ENCODE measurements at regions not wholly inside any gene's neighbourhood (a gene's known extent, or its start where the extent isn't known, plus 50 kb on each side); places are given as distances from the start of the nearest gene placed in this dataset.
"Not testable (repeated sequence)": the region's sequence is repeated elsewhere in the genome, so short reads cannot be mapped to it uniquely, and the experiment has no call there.

DNA sequence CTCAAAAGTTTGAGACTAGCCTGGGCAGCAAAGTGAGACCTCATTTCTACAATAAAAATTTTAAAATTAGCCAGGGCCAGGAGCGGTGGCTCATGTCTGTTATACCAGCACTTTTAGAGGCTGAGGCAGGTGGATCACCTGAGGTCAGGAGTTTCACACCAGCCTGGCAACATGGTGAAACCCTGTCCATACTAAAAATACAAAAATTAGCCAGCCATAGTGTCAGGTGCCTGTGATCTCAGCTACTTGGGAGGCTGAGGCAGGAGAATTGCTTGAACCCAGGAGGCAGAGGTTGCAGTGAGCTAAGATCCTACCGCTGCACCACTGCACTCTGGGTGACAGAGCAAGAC, 85.1 kb upstream of the MAP4 start:
- DNase-seq = not testable (repeated sequence)

DNA sequence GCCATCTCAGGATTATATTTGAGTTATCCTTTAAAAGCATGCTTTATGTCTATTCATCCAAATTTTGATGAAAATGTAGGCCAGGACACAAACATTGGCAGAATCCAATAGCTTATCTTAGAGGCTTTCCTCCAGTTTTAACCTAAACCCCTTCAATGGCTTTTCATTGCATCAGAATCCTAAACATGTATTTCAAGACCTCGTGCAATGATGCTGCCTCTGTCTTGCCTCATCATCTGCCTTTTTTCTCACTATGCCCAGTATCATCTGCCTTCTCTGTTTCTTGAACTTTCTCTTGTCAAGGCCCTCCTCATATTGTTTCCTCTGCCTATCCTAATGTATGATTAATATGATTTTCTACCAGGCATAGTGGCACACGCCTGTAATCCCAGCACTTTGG, 76.1 kb upstream of the MAP4 start:
- DNase-seq = no peak

DNA sequence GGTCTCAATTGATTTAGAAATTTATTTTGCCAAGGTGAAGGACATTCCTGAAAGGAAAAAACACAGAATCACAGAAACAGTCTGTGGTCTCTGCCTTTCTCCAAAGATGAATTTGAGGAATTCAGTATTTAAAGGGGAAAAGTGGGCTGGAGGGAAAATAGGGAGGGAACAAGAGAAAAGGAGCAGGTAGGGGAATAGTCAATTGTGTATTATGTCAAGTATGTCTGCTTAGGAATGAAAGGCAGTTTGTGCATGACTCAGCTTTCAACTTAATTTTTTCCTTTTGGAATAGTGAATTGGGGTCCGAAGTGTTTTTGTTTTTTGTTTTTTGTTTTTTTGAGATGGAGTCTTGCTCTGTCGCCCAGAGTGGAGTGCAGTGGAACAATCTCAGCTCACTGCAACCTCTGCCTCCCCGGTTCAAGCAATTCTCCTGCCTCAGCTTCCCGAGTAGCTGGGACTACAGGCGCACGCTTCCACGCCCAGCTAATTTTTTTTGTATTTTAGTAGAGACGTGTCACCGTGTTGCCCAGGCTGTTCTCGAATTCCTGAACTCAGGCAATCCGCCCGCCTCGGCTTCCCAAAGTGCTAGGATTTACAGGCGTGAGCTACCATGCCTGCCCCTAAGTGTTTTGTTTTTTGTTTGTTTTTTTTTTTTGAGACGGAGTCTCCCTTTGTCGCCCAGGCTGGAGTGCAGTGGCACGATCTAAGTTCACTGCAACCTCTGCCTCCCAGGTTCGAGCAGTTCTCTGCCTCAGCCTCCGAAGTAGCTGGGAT, 74.1 kb upstream of the MAP4 start:
- DNase-seq = no peak

DNA sequence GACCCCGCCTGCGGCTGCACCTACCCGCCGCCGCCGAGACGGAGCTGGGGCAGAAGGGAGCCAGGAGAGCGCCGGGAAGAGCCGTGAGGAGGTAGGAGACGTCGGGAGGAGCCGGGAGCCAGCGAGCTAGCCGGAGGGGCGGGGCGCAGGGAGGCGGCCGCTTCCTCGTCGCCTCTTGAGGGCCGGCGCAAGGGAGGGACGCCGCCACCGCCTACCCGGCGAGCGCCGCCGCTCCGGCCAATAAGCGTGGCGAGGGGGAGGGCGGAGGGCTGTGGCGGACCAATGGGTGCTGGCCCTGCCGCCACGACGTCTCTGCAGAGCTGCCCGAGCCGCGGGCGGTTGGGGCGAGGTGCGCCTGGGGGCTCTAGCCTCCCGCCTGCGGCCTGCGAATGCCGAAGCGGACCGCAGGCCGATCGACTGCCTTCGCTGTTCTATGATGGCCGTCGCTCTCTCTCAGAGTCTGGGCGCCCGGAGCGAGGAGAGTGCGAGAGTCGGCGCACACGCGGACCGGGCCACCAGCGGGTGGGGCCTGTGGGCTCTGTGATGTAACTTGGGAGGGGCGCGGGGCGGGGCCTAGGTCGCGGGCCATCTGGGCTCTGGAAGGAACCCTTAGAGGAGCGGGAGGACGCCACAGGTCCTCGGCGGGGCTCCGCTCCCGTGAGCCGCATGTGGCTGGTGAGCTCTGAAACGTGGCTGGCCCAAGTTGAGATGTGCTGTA, 72.7 kb upstream of the MAP4 start:
- DNase-seq = peak; percentile 95

DNA sequence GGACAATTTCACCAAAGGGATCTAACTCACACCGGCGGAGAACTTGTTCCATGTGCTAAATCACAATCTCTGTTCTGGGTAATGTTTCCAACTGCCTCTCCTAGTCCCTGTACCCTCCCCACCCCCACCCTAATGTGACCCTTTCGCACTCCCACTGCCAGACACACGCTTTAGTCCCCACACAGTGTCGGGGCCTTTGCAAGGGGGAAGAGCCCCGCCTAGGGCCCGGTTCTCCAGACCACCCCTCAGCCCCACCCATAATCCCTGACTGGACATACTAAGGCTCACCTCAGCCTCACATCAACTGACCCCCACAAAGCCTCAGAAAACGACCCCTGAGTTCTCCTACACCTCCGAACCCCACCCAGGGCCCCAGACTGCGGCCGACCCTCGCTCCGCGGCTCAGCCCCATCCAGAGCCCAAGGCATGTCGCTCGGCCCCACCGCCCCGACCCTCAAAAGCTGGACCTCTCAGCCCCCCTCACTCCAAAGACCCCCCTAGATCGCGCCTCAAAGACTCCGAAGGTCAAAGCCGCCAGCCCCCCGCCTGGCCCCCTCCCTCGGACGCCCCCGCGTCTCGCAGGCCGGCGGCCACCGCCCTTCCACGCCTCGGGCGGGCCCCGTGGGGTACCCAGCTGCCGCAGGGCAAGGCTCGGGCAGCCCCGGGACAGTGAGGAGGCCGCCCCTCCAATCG, 72.0 kb upstream of the MAP4 start:
- no peak for DNase-seq

DNA sequence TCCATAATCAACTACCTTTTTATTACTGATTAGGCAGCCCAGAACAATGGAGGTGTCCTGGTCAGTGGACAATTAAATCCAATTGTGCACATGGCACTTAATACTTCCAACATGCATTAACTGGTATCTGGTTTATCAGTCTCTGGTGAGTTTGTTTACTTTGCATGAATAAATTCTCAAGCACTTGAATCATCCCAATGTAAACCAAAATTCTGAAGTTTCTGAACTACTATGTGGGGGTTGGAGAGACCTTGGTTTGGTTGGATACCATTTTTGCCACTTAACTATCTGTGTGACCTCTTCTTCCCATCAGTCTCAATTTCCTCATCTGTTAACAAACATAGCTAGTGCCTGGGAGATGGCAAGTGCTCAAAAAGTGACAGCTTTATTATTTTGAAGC, 70.5 kb upstream of the MAP4 start:
- no peak for DNase-seq

DNA sequence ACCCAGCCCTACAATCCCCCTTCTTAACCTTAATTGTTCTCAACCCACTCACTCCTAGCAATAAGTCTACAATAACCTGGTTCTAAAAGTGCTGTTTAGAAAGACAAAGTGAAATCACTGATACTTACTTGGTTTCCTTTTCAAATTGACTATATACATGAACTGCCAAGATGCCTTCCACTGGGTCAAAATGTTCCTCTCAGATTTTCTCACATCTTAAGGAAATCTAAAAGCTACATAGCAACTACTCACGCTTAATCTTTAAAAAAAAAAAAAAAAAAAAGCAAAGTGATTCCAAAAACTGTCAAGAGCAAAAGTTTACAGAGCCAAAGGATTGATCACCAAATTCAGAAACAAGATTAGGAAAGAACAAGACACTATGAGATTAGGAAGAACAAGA, 68.7 kb upstream of the MAP4 start:
- DNase-seq = no peak

DNA sequence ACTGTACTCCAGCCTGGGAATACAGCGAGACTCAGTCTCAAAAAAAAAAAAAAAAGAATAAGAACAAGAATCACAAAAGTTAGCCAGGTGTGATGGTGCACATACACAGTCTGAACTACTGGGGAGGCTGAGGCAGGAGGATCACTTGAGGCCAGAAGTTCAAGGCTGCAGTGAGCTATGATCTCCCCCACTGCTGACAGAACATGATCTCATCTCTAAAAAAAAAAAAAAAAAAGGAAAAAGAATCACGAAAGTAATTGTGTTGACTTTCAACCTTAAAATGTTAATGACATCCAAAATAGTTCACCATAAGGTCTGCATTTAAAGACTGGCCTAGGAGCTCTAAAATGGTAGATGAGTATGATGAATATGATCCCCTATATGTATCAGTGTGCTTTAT, 68.0 kb upstream of the MAP4 start:
- no peak for DNase-seq

DNA sequence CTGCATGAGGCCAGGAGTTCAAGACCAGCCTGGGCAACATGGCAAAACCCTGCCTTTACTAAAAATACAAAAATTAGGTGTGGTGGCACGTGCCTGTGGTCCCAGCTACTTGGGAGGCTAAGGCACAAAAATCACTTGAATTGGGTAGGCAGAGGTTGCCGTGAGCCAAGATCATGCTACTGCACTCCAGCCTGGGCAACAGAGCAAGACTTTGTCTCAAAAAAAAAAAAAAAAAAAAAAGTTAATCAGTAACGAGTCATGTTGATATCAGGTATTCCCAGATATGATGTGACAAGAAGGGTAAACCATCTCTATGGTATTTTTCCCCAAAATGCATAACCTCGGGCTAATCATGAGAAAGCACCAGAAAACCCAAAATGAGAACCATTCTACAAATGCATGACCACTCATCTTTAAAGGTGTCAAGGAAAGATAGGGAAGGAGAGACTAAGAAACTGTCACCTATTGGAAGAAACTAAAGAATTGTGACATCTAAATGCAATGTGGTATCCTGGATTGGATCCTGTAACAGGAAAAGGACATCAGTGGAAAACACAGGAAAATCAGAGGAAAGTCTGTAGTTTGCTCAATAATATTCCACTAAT, 66.5 kb upstream of the MAP4 start:
- DNase-seq = no peak

DNA sequence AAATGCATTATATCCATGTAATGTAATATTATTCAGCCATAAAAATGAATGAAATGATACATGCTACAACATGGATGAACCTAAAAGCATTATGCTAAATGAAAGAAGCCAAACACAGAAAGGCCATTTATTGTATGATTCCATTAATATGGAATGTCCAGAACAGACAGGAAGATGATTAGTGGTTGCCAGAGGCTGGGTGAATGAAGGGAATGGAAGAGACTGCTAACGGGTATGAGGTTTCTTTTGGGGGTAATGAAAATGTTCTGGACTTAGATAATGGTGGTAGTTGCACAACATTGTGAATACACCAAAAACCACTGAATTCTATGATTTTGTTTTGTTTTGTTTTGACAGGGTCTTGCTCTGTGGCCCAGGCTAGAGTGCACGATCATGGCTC, 61.6 kb upstream of the MAP4 start:
- no peak for DNase-seq

DNA sequence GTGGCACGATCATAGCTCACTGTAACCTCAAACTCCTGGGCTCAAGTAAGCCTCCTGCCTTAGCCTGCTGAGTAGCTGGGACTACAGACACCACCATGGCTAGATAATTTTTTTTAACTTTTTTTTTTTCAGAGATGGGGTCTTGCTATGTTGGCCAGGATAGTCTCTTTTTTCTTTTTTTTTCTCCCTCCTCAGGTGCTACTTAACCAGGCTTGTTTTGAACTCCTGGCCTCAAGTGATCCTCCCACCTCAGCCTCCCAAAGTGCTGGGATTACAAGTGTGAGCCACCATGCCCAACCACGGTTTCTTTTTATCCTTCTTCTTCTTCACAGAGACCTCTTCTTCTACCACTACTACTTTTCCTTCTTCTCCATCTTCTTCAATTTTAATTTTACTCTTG, 53.8 kb upstream of the MAP4 start:
- DNase-seq = no peak

DNA sequence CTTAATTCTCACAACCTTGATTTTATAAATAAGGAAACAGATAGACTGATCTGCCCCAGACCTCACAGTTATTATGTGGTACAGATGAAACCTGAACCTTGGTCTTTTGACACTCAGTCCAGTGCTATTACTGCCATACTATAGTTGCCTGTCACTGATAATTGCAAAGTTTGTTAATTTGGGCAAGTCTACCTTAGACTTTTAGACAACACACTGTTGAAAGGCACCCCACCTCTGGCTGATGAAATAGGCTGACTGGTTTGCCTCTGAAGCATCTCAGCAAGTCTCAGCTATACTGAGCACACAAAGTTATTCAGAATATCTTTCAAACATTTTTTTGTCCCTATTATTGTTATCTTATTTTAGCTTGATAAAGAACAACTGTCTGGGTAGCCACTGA, 53.1 kb upstream of the MAP4 start:
- no peak for DNase-seq

DNA sequence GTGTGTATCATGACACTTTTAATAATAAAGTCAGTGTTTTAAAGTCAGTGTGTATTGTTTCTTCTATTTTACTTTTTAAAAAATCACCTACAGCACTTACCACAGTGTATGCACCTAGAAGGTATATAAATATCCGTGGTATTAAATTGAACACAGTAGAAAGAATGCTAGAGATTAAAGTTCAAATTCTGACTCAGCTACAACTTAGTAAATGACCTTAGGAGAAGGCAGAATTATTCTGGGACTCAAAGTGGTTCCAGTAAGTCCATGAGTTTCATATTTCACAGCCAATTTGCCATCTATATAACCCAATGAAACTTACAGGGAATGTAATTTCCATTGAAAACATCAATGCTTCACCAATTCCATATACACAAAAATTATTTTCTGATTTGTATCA, 52.7 kb upstream of the MAP4 start:
- no peak for DNase-seq

DNA sequence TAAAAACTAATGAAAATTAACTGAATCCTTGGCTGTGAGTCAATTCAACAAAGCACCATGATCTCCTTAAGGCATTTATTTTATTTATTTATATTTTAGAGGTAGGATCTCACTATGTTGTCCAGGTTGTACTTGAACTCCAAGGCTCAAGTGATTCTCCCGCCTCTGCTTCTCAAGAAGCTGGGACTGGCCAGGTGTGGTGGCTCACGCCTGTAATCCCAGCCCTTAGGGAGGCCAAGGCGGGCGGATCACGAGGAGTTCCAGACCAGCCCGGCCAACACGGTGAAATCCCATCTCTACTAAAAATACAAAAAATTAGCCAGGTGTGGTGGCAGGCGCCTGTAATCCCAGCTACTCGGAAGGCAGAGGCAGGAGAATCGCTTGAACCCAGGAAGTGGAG, 52.1 kb upstream of the MAP4 start:
- not testable (repeated sequence) for DNase-seq

DNA sequence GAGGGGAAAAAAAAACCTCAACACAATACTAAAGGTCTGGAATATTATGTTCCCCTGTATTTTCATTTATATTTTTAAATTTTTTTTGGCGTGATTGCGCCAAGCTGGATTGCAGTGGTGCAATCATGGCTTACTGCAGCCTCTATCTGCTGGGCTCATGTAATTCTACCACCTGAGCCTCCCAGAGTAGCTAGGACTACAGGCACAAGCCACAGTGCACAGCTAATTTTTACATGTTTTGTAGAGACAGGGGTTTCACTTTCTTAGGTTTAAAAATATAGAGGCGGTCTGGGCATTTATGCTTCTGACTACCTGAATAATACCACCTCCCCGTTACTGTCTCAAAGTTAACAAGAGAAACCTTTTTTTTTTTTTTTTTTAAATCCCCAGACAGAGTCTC, 51.1 kb upstream of the MAP4 start:
- no peak for DNase-seq

Measured in skin of body (tissue), 1 donor.